ENCODE measurements at regions not wholly inside any gene's neighbourhood (a gene's known extent, or its start where the extent isn't known, plus 50 kb on each side); places are given as distances from the start of the nearest gene placed in this dataset.
A peak's percentile ranks its signal among the peaks of the same experiment; 100 is the strongest.

- DNase-seq (ENCODE audit: low spot score), result no peak
These were observed 271.8 kb downstream of the MTX2 start for GRCh38 chr2:176540995-176541394.

GRCh38 chr2:176542476-176542875 lies 273.2 kb downstream of the MTX2 start:
- no peak for DNase-seq (ENCODE audit: low spot score)

- DNase-seq (ENCODE audit: low spot score), result no peak
These were observed 275.3 kb downstream of the MTX2 start for GRCh38 chr2:176544557-176544956.

GRCh38 chr2:176544991-176545956 lies 276.0 kb downstream of the MTX2 start:
- no peak for DNase-seq (ENCODE audit: low spot score)

- DNase-seq (ENCODE audit: low spot score), result no peak
These were observed 277.3 kb downstream of the MTX2 start for GRCh38 chr2:176546550-176546949.

GRCh38 chr2:176552501-176553135 lies 283.4 kb downstream of the MTX2 start:
- DNase-seq (ENCODE audit: low spot score), result no peak

GRCh38 chr2:176553685-176554100 lies 284.5 kb downstream of the MTX2 start:
- DNase-seq (ENCODE audit: low spot score), result peak; percentile 70

GRCh38 chr2:176554101-176555048 lies 285.1 kb downstream of the MTX2 start:
- DNase-seq (ENCODE audit: low spot score), result peak; percentile 59

GRCh38 chr2:176555112-176555511 lies 285.9 kb downstream of the MTX2 start:
- DNase-seq (ENCODE audit: low spot score), result no peak

GRCh38 chr2:176555781-176556180 lies 286.5 kb downstream of the MTX2 start:
- no peak for DNase-seq (ENCODE audit: low spot score)

GRCh38 chr2:176556373-176556772 lies 287.1 kb downstream of the MTX2 start:
- DNase-seq (ENCODE audit: low spot score), result no peak

GRCh38 chr2:176557821-176558220 lies 288.6 kb downstream of the MTX2 start:
- DNase-seq (ENCODE audit: low spot score), result no peak

- DNase-seq (ENCODE audit: low spot score), result no peak
These were observed 289.4 kb downstream of the MTX2 start for GRCh38 chr2:176558574-176559140.

- DNase-seq (ENCODE audit: low spot score), result no peak
These were observed 291.1 kb downstream of the MTX2 start for GRCh38 chr2:176560296-176560695.

- DNase-seq (ENCODE audit: low spot score), result no peak
These were observed 292.5 kb downstream of the MTX2 start for GRCh38 chr2:176561706-176562105.

GRCh38 chr2:176562359-176563078 lies 293.3 kb downstream of the MTX2 start:
- no peak for DNase-seq (ENCODE audit: low spot score)

- no peak for DNase-seq (ENCODE audit: low spot score)
These were observed 296.5 kb downstream of the MTX2 start for GRCh38 chr2:176565641-176566323.

GRCh38 chr2:176566496-176566895 lies 297.3 kb downstream of the MTX2 start:
- DNase-seq (ENCODE audit: low spot score), result no peak

GRCh38 chr2:176566961-176567360 lies 297.7 kb downstream of the MTX2 start:
- no peak for DNase-seq (ENCODE audit: low spot score)

- DNase-seq (ENCODE audit: low spot score), result no peak
These were observed 298.1 kb downstream of the MTX2 start for GRCh38 chr2:176567361-176567760.

Data from ureter (tissue), 1 donor.